ENCODE measurements at regions not wholly inside any gene's neighbourhood (a gene's known extent, or its start where the extent isn't known, plus 50 kb on each side); places are given as distances from the start of the nearest gene placed in this dataset.

DNA sequence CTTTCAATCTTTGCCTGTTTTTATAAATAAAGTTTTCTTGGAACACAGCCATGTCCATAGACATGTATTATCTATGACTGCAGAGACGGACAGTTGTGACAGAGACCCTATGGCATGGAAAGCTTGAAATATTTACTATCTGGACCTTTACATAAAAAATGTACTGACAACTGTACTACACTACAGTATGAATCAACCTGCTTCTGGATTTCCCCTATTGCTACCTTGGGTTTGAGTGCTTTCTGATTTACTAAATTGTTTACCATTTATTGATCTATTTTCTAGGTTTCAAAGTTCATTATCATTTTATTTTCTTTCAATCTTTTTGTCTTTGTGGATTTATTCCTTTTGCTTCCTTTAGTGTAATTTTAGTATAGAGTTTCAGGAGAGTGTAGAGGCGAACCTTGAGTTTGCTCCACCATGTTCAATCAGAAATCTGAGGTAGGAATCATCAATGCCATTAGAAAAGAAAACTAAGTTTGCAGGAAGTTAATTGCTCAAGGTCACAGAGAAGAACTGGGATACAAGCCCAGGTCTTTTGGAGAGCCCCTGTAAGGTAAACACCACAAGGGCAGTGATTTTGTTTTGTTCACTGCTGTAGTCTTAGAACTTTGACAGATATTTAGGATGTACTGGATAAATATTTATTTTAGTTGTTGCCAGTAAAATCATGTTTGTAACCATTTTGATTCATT lies 352.8 kb upstream of the SYNCRIP start:
- BruUV-seq (replicated peaks), result no TSS peak
- no peak for ATAC-seq
- no peaks in the 10 kb centered on the region for H3K27me3 ChIP-seq (ENCODE audit: low read length)
- no peak overlapping the region for H2AFZ ChIP-seq (ENCODE audit: low read length)
- H3K9me2 ChIP-seq (replicated peaks; ENCODE audit: low read length), result no peaks in the 10 kb centered on the region
- H3K4me1 ChIP-seq (ENCODE audit: insufficient read depth, low read length), result no peaks in the 10 kb centered on the region
- H3F3A ChIP-seq (ENCODE audit: low read length, unreplicated experiment), result no peaks in the 10 kb centered on the region
- H3K79me2 ChIP-seq (ENCODE audit: low read length), result no peaks in the 10 kb centered on the region
- no peak for DNase-seq
- CTCF ChIA-PET, result no interaction called here
- no peak for TF ChIP-seq EZH2phosphoT487 (IDR thresholded peaks at IDR 0.05; ENCODE audit: borderline replicate concordance, low read length)
- TF ChIP-seq, protein P1, sequence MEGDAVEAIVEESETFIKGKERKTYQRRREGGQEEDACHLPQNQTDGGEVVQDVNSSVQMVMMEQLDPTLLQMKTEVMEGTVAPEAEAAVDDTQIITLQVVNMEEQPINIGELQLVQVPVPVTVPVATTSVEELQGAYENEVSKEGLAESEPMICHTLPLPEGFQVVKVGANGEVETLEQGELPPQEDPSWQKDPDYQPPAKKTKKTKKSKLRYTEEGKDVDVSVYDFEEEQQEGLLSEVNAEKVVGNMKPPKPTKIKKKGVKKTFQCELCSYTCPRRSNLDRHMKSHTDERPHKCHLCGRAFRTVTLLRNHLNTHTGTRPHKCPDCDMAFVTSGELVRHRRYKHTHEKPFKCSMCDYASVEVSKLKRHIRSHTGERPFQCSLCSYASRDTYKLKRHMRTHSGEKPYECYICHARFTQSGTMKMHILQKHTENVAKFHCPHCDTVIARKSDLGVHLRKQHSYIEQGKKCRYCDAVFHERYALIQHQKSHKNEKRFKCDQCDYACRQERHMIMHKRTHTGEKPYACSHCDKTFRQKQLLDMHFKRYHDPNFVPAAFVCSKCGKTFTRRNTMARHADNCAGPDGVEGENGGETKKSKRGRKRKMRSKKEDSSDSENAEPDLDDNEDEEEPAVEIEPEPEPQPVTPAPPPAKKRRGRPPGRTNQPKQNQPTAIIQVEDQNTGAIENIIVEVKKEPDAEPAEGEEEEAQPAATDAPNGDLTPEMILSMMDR (conservative IDR thresholded peaks at IDR 0.05; ENCODE audit: low read depth, low read length), result no peak
- no peak for TF ChIP-seq EZH2 (IDR thresholded peaks at IDR 0.05; ENCODE audit: low read length, unreplicated experiment)
- no peaks in the 10 kb centered on the region for H3K36me3 ChIP-seq (ENCODE audit: low read depth, low read length)
- no peaks in the 10 kb centered on the region for H3K9me3 ChIP-seq (ENCODE audit: low read length)
- intact Hi-C loops (cut with micrococcal nuclease), result no loop called here
- H4K20me1 ChIP-seq (ENCODE audit: low read length), result no peaks in the 10 kb centered on the region
- no peak overlapping the region for H3K27ac ChIP-seq (ENCODE audit: low read length)
- no peak overlapping the region for H3K4me3 ChIP-seq (ENCODE audit: low read length)
- no peak overlapping the region for H3K4me2 ChIP-seq (ENCODE audit: low read length)
- POLR2A ChIA-PET (ENCODE audit: unreplicated experiment), result no interaction called here
- H3K9ac ChIP-seq (ENCODE audit: low read length), result no peak overlapping the region

DNA sequence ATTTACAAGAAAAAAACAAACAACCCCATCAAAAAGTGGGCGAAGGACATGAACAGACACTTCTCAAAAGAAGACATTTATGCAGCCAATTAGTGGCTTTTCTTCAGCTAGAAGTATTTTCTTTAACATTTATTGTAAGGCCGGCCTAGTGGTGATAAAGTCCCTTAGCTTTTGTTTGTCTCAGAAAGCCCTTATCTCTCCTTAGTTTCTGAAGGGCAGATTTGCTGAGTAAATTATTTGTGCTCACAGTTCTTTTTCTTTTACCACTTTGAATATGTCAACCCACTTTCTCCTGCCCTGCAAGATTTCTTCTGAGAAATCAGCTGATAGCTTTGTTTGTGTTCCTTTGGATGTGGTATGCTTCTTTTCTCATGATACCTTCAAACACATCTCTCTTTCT lies 344.0 kb upstream of the SYNCRIP start:
- DNase-seq, result no peak
- Histone ChIP-seq H3K79me2 (ENCODE audit: low read length) (no peaks in the 10 kb centered on the region), H3K9me3 (ENCODE audit: low read length) (no peaks in the 10 kb centered on the region), H4K20me1 (ENCODE audit: low read length) (no peaks in the 10 kb centered on the region), H3K36me3 (ENCODE audit: low read depth, low read length) (no peaks in the 10 kb centered on the region), H3K27ac (ENCODE audit: low read length) (no peak overlapping the region), H3K4me2 (ENCODE audit: low read length) (no peak overlapping the region), H3F3A (ENCODE audit: low read length, unreplicated experiment) (no peaks in the 10 kb centered on the region), H3K4me3 (ENCODE audit: low read length) (no peak overlapping the region), H3K27me3 (ENCODE audit: low read length) (no peaks in the 10 kb centered on the region), H3K4me1 (ENCODE audit: insufficient read depth, low read length) (no peaks in the 10 kb centered on the region), H3K9me2 (replicated peaks; ENCODE audit: low read length) (no peaks in the 10 kb centered on the region), H2AFZ (ENCODE audit: low read length) (no peak overlapping the region), H3K9ac (ENCODE audit: low read length) (no peak overlapping the region)
- no peak for ATAC-seq
- no TSS peak for BruUV-seq (replicated peaks)
- TF ChIP-seq EZH2phosphoT487 (IDR thresholded peaks at IDR 0.05; ENCODE audit: borderline replicate concordance, low read length) (no peak), EZH2 (IDR thresholded peaks at IDR 0.05; ENCODE audit: low read length, unreplicated experiment) (no peak)
- TF ChIP-seq, protein P1 (conservative IDR thresholded peaks at IDR 0.05; ENCODE audit: low read depth, low read length), result no peak
- ChIA-PET POLR2A (ENCODE audit: unreplicated experiment) (no interaction called here), CTCF (no interaction called here)
- intact Hi-C loops (cut with micrococcal nuclease), result no loop called here

DNA sequence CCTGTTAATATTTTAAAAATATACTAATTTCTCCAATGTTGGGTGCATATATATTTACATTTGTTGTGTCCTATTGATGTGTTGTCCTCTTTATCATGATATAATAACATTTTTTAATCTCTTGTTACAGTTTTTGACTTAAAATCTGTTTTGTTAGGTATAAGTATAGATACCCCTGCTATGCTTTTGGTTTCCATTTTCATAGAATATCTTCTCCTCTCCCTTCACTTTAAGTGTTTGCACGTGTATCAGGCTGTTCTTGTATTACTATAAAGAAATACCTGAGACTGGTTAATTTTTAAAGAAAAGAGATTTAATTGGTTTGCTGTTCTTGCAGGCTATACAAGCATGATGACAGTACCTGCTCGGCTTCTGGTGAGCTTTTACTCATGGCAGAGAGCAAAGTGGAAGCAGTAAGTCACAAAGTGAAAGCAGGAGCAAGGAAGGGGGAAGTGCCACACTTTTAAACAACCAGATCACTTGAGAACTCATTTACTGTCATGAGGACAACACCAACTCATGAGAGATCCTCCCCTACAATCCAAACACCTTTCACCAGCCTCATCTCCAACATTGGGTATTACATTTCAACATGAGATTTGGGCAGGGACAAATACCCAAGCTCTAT lies 340.5 kb upstream of the SYNCRIP start:
- BruUV-seq (replicated peaks), result no TSS peak
- Histone ChIP-seq H3K9ac (ENCODE audit: low read length) (no peak overlapping the region), H3K4me2 (ENCODE audit: low read length) (no peak overlapping the region), H4K20me1 (ENCODE audit: low read length) (no peaks in the 10 kb centered on the region), H3K4me1 (ENCODE audit: insufficient read depth, low read length) (no peaks in the 10 kb centered on the region), H3K79me2 (ENCODE audit: low read length) (no peaks in the 10 kb centered on the region), H3K27ac (ENCODE audit: low read length) (no peak overlapping the region), H3K9me3 (ENCODE audit: low read length) (no peaks in the 10 kb centered on the region), H3K27me3 (ENCODE audit: low read length) (no peaks in the 10 kb centered on the region), H3K36me3 (ENCODE audit: low read depth, low read length) (no peaks in the 10 kb centered on the region), H3K9me2 (replicated peaks; ENCODE audit: low read length) (no peaks in the 10 kb centered on the region), H3K4me3 (ENCODE audit: low read length) (no peak overlapping the region), H3F3A (ENCODE audit: low read length, unreplicated experiment) (no peaks in the 10 kb centered on the region), H2AFZ (ENCODE audit: low read length) (no peak overlapping the region)
- ATAC-seq (no peak), DNase-seq (no peak)
- intact Hi-C loops (cut with micrococcal nuclease), result no loop called here
- ChIA-PET POLR2A (ENCODE audit: unreplicated experiment) (no interaction called here), CTCF (no interaction called here)
- TF ChIP-seq, protein P1 (conservative IDR thresholded peaks at IDR 0.05; ENCODE audit: low read depth, low read length), result no peak
- TF ChIP-seq EZH2phosphoT487 (IDR thresholded peaks at IDR 0.05; ENCODE audit: borderline replicate concordance, low read length) (no peak), EZH2 (IDR thresholded peaks at IDR 0.05; ENCODE audit: low read length, unreplicated experiment) (no peak)

All from PC-3 (cell line).